HG03521 (cell line): ENCODE measurements at regions not wholly inside any gene's neighbourhood (a gene's known extent, or its start where the extent isn't known, plus 50 kb on each side); places are given as distances from the start of the nearest gene placed in this dataset.
"Not testable (repeated sequence)": the region's sequence is repeated elsewhere in the genome, so short reads cannot be mapped to it uniquely, and the experiment has no call there.

Experiments
- ATAC-seq: cut with Tn5 transposase; IDR thresholded peaks from one replicate; pipeline ENCODE4 v1.9.1; 2021; ENCODE audit warnings: mild to moderate bottlenecking, moderate library complexity; ENCODE audit not compliant: unreplicated experiment

DNA sequence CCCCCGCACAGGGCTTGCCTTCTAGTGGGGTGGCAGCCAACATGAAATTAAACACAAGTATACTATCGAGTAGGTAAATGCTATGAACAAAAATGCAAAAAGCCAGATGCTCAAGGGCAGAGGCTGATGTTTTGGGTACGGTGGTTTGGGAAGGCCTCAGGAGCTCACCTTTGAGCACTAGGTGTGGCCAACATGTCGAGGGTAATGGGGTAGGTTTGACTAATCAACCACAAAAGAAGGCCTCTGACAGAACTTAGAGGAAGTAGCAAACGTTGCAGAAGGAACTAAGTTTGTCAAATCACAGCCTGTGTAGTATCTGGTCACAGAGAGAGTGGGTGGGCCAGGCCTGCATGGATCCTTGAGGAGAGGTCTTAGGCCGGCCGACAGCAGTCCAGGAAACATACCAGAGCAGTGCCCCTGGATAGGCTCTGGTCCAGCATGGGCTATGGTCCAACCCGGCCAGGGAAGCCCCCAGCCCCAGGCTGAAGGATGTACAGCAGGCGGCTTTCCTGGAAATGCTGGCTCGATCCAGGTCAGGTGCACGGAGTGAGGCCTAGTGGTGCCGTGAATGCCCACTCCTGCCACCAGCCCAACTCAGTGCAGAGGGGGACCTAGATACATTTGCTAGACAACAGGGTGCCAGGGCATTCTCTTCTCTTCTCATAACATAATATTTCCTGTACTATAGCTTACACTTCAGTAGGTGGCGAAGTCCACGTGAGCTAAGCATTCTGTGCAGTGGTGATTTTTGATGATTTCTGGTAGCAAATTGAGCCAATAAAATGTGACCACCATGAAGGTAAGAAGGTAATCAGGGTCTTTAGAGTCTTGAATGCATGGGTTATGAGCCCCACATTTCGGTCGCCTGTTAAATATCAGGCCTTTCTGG lies 56.3 kb upstream of the CD93 start:
- peak; percentile 76 for ATAC-seq

DNA sequence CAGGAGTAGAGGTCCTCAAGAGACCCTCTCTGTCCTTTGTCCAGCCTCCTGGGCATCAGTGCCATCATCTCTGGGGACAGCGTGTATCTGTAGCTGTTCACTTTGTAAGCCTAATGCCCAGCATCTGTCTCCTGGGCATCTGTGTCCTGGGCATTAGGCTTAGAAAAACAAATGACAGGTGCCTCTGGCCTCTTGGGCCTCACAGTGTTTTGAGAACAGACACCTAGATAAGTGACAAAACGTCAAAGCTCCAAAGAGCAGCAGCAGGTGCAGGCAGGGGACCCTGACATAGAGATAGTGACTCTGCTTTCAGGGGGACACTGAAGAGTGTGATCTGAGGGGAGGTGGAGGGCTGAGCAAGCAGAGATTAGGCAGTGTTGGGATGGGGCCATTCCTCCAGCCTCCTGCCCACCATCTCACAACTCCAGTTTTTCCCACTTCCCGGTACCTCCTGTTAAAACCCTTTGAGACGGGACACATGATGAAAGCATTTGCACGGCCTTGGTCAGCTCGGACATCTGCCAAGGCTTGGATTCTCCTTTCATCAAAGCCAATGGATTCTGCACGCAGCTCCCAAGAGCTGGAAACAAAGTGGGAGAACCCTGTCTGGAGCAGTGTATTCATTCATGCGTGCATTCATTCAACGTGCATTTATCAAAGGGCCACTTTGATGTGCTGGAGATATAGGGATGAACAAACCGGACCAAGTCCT lies 55.5 kb upstream of the CD93 start:
- no peak for ATAC-seq

DNA sequence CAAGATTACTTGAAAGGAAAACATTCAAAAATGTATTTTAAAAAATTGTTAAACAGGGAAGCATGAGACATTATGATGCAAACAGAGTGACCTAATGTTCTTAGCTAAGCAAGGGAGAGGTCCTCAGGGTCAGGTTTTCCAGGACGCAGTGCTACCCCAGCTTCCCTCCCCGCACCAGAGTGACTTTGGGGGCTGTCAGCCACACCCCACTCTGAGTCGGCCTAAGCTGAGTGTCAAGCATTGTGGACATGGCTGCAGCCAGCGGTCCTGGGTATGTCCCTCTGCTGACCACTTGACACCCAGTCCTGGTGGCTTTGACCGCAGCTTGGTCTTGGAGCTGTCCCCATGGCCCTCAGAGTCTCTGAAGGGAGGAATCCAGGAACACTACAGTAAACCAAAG lies 54.9 kb upstream of the CD93 start:
- ATAC-seq = no peak

DNA sequence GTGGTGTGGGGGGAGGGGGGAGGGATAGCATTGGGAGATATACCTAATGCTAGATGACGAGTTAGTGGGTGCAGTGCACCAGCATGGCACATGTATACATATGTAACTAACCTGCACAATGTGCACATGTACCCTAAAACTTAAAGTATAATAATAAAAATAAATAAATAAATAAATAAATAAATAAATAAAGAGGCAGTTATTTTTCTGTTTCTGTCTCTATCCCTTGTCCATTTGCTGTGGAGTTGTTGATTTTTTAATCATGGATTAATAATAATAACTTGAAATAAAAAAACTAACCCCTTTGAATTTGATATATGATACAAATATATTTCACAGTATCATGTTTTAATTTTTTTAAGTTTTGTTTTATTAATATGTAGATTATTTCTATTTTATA lies 53.9 kb upstream of the CD93 start:
- ATAC-seq = not testable (repeated sequence)

DNA sequence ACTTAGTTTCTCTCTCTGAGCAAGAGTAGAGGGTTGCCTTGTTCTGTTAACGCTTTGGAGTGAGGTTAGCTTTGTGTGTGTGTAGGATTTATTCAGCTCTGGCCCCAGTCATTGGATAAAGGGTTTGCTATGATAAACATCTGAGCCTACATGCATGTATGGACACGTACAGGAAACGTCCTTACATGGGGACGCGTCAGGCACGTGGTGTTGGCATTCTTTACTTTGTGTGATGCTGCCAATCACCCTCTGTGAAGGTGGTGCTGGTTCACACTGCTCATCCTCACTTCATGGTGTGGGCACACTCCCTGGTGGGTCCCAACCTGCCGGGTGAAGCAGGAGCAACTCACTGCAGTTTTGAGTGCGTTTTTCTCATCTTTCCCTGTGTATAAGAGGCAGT lies 53.4 kb upstream of the CD93 start:
- ATAC-seq = no peak

DNA sequence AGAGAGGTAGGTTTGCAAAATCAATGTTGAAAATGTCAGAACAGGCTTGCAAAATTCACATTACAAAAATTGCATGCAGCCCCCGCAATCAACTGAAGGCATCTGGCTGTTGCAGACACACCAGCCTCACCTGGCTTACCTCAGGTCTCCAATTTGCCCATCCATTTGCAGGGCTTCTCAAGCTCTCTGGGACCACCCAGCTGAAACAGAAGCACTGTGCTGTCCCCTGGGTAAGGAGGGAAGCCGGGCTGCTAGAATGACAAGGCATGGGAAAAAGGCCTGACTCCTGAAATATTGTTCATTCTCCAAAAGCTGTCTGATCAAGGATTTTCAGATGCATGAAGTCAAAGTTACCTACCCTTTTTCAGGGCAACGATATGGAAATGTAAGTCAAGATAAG lies 52.6 kb upstream of the CD93 start:
- ATAC-seq = no peak

DNA sequence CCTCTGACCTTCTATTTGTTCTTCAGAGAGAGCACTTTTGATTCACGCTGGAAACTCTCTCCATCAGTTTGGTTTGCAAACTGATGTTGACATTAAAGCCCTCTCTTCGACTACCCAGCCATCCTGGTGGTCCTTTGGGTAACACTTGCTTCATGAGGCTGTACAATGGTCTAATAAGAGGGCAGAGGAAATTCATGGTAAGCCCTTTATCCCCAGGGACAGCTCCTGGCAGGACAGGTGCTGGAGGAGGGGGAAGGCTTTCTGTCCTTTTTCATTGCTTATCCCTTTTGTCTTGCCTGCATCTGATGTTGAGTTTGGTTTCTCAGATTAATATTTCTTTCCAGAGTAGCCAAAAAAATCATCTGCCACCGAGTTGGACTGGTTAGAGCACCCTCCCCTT lies 52.1 kb upstream of the CD93 start:
- no peak for ATAC-seq

DNA sequence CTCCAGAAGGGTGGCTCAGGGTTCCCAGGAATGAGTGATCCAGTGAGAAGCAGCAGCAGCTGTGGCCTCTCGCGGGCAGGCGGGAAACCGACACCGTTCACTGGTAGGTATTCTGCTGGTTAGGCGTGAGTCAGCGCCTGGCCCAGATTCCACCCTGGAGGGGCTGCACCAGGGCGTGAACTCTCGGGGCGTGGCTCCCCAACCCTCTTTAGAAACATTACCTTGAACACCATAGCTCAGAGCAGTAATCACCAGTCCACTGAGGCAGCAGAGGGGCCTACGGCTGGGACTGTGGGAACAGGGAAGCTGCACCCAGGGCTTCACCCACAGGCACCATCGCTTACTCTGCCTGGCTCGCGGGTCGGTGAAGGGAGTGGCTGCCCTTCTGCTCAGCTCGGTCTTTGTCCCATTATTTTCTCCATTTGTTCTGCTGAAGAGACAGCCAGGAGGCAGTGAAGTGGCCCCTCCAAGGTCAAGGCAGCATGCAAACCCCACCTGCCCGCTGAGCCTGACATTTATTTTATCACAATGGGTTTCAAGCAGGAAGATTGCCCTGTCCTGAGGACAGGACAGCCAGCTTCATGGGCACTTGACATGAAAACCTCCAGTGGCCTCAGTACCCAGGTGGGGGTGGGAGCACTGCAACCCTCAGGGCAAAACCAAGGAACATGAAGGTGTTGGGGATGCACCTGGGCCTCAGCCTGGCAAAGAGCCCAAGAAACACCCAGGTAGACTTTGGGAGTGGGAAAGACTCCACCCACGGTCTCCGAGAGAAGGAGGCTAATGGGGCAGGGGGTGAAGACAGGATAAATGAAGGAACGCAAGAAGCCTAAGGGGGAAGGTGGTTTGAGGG lies 51.0 kb upstream of the CD93 start:
- ATAC-seq = no peak

DNA sequence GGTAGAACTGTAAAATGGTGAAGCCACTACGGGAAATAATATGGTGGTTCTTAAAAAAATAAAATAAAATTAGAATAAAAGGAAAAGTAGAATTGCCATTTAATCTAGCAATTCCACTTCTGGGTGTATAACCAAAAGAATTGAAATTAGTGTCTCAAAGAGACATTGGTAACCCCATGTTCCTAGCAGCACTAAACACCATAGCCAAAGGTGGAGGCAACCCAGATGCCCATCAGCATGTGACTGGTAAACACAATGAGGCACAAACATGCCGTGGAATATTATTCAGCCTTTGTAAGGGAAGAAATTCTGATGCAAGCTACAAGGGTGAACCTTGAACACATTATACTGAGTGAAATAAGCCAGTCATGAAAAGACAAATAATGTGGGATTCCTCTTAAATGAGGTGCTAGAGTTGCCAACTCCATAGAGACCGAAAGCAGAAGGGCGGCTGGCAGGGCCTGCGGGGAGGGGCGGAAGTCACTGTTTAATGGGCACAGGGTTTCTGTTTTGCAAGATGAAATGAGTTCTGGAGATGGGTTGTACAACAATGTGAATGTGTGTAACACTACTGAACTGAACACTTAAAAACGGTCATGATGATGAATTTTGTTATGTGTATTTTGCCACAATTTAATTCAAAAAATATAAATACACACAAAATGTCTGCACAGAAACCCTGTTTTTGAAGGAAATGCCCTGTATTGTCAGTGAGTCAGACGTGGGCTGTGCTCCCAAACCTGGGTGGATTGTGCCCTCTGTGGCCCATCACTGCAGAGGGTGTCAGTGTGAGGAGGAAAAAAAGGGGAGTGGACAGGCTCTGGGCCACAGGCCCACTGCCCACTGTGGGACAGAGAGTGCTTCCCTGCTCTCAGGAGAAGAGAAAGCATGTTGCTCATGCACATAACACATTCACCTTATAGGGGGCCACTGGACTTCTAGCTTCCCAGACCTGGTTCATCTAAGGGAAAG lies 49.6 kb upstream of the CD93 start:
- no peak for ATAC-seq
